SIG-M5 (cell line): ENCODE measurements at regions not wholly inside any gene's neighbourhood (a gene's known extent, or its start where the extent isn't known, plus 50 kb on each side); places are given as distances from the start of the nearest gene placed in this dataset.

ENCODE experiments used
- DNase-seq: peaks from one replicate; lab custom pipeline; 2025; lab: John Stamatoyannopoulos, UW

DNA sequence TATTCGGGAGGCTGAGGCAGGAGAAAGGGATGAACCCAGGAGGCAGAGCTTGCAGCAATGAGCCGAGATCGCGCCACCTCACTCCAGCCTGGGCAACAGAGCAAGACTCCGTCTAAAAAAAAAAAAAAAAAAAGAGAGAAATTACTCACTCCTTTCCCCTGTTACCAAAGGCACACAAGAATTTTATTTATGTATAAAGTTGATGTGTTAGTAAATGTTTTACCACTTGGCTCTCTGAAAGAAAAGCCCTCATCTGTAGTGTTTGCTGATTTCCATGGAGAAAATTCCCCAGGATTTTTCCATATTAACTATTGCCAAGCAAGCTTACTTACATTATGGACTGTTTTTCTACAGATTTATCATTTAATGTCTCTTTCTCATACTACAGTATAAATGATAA is 142.1 kb upstream of the PABPC4L start:
- DNase-seq = no peak

DNA sequence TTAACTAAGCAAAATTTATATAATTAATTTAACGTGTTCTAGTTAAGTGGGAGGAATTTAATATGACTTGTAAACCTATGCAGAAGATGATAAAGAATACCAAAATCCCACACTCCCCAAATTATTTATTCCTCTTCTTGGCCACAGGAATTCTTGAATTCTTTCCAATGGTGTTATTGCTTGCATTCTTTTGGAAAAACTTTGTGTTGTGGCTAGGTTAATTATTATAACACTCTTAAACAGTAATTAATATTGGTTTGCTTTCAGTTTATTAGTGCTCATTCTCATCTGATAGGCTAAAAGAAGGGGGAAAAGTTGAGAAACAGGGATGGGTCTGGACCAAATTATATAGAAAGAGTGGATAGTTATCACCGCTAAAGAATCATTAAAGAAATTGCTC is 141.5 kb upstream of the PABPC4L start:
- no peak for DNase-seq

DNA sequence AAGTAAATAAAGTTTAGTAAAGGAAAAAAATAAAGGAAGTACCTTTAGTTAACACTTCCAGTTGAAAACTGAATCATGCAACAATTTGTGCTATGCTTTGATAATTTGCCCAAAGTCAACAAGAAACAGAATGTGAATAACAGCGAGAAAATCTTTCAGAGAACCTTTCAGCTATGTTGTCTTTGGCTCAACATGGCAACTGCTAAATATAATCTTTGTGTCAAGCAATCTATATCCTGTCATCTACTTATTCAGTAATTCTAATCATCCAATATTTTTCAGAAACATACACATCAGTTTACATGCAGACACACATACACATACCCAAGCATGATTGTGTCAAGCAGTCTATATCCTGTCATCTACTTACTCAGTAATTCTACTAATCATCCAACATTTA is 136.0 kb upstream of the PABPC4L start:
- no peak for DNase-seq

DNA sequence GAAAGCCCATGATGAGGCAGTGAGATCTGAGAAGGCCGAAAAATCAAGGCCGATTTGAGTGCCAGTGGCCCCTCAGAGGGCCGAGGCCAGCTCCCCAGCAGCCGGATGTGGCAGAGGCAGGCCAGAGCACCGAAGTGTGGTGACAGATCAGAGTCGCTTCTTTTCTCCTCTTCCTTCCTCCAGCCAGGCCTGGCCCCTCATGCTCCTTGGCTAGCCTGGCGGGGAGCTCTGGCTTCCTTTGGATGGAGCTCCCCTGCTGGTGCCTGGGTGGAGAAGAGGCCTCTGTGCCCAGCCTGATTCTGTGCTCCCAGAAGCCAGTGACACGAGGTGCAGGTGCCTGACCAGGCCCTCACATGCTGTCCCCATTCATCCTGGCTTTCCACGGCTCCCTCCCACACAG is 127.2 kb upstream of the PABPC4L start:
- no peak for DNase-seq

DNA sequence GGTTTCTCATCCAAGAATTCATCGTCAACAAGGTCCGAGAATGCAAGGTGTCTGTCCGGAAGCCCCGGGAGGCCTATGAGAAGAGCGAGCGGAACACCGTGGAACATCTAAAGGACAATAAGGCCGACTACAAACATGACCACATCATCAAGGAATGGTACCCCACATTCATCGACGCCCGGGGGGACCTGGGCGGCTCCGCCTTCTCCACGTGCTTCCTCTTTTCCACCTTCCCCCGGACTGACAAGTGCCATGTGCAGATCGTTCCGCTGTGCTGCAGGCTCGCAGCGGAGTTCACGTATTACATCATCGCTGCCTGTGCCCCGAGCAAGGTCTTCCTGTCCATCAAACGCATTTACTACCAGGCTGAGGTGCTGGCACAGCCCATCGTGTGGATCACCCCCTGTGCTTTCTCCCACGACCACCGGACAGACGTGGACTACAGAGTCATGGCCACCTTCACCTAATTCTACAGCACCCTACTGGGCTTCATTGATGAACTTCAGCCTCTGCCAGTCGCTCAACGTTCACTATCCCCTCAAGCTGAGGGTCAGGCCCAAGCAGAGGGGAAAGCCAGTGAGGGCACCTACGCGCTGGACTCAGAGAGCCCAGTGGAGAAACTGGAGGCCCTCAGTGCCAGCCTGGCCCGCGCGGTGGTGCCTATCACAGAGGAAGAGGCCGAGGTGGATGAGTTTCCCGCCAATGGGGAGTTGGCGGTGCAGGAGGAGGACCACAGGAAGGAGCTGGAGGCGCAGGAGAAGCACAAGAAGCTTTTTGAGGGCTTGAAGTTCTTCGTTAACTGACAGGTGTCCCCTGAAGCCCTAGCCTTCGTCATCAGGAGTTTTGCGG is 125.9 kb upstream of the PABPC4L start:
- no peak for DNase-seq

DNA sequence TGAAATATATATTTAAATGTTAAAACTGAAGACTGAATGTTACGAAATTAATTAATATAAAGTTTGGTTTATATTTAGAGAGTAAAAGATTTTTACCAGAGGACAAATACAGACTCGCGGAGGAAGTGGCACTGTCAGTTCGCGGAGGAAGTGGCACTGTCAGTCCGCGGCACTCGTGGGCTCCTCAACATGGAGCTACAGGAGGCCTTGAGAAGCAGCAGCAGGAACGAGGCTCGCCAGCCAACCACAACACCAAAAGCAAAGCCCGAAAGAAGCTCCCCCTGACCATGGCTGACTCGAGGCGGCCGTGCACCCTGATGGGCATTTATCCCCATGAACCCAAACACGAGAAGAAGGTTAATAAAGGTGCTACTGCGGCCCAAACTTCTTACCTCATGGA is 125.3 kb upstream of the PABPC4L start:
- no peak for DNase-seq

DNA sequence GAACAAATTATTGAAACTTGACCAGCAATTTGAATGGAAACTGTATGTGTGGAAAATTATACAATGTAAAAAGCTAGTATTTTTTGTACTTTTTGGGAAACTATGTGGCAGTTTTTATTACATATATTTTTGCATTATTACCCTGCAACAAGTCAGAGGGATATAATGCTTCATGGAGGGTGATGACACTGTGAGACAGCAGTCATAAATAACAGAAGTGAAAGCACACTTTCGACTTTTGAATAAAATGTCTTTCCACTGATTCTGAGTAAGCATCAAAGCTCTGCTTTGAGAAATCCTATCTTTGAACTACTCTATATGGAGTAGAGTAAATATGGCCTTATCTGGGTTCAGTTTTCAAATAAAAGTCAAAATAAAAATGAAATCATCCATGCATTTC is 122.6 kb upstream of the PABPC4L start:
- no peak for DNase-seq

DNA sequence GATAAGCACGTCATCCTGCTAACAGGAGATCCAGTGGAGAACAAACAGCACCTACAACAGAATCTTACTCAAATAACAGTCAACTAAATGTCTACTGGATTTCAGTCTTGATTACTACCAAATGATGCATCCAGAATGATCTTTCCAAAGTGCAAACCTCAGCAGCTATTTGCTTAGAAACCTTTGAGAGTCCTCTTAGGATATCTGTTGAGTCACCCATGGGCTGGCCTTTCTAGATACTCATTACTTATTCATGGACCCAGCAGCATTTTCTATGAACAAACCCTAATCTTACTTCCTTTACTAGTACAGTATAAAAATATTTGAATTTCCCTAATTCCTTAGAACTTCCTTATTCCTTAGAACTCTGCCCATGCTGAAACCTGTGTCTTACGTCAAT is 118.5 kb upstream of the PABPC4L start:
- DNase-seq = no peak

DNA sequence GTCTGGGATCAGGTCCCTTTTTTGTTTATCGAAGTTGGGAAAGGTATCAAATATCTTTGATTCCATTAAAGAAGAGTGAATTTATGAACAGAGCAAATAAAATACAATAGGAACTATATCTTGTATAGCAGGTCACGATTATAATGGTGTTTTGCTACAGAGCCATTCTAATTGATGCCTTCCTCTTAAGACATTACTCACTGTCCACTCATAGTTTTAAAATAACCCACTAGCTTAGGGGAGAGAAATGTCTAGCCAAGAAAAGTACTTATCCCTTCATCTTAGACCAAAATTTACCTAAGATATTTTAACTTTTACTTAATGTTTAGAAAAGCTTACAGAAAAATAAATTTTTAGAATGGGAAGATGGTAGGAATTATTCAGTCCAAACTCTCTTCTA is 112.0 kb upstream of the PABPC4L start:
- DNase-seq = no peak

DNA sequence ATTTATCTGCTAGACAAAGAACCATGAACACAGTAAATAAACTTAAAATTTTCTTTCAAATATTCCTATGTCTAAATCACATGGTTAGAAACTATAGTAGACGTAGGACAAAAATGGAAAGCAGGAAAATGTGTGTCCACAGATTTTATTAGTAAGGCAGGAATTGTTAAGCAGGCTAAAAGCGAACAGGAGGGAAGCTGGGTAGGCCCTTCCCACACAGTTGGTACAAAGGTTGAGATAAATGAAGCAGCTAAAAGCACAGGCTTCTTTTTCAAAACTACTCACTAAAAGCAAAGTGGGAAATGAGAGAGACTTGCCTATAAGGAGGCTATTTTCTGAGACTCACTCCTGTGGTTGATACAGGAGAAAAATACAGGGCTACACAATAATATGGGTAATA is 108.1 kb upstream of the PABPC4L start:
- no peak for DNase-seq

DNA sequence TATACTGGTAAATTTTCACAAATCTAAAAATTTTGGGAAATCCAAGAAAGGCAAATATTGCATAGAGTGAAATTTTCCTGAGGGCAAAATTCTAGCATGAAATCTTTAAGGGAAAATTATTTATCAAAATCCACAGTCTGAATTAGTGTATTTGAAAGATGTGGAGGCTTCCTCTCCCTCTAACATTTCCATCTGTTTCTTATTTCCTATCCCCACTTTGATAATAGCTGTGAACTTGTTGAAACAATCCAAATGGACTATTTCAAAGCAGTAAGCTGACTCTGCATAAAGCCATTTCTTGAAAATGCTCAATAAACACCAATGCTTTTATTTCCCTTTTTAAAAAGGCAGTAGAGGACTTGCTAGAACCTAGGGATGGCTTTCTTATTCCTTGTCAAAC is 107.3 kb upstream of the PABPC4L start:
- no peak for DNase-seq

DNA sequence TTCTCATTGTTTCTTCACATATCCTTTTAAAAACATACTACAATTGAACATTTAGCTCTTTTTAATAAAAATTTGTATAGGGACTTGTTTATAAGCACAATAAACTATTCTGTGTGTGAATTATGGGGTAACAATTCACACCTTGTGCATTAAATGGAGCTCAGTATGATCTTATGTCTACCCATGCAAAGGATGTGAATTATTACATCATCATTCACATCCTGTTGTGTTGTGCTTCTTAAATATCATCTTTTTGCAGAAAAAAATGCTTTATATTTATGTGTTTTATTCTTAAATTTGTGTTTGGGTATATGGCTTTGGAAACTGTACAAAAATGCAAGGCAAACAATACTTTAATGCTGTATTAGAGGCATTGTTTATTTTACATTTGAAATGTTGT is 96.7 kb upstream of the PABPC4L start:
- no peak for DNase-seq

DNA sequence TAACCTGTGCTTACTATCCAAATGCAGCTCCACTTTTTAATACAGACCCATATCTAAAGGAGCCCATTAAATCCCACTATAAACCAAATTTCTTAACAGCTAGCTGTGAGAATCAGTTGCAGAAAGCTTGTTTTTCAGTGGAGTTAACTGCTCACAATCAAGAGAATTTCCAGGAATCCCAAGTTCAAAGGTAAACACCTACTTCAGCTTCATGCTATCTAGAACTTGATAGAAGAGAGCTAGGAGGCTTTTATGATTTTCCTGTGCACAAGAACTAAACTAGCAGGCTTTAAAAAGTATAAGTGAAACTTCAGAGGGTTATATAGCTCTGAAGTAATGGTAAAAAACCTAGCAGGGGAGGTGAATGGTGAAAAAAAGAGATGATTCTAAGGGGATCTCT is 96.2 kb upstream of the PABPC4L start:
- DNase-seq = no peak

DNA sequence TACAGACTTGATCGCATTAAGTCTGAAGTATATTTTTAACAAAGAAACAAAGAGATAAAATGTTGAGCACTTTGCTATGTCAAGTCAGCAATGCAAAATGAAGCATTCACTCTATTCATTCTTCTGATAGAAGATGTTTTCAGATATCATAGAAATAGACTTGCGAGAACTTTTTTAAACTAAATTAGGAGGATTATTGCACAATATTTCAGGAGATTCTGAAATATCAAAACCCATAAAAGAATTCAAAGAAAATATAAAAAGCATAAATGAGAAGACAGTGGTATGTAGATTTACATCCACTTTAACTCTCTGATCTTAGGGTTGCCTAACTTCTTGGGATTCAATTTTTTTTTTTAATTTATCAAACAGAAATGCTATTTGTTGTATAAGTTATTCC is 81.1 kb upstream of the PABPC4L start:
- no peak for DNase-seq

DNA sequence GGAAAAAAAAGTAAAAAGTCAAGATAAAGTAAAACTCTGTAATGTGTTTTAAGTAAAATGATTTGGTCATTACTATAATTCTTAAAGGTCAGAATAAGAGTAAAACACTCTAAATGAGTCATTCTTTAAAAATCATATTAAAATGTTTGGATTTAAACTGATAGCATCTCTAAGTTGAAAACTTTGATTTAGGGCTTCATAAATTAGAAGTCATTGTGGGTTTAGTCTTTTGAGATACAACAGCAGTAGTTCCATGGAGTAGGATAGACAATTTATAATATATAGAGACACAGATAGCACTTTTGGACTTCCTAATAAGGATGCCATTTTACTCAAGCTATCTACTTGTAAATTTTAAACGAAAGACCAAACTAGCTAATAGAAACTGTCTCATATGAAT is 77.1 kb upstream of the PABPC4L start:
- DNase-seq = no peak

DNA sequence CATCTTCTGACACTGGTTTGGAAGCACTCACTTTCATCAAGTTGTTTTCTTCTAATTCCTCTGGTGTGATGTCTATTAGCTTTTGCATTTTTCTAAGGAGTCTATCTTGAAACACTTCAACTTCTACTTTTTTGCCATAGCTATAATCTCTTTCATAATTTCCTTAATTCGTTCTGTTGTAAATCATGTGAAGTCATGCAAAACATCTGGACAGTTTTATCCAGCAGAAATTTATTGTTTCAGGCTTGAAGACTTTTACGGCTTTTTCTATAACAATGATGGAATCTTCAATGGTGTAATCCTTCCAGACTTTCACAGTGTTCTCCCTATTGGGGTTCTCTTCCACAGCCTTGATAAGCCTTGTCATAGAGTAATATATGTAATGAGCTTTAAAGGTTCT is 74.9 kb upstream of the PABPC4L start:
- no peak for DNase-seq

DNA sequence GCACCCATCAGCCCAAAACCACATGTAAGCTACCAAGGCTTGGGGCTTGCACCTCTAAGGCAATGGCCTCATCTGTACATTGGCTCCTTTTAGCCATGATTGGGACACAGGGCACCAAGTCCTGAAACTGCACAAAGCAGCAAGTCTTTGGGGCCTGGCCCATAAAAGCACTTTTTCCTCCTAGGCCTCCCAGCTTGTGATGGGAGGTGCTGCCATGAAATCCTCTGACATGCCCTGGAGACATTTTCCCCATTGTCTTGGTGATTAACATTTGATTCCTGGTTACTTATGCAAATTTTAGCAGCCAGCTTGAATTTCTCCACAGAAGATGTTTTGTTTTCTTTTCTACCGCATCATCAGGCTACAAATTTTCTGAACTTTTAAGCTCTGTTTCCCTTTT is 58.5 kb upstream of the PABPC4L start:
- no peak for DNase-seq
